GM23248 (cell line): ENCODE measurements at regions not wholly inside any gene's neighbourhood (a gene's known extent, or its start where the extent isn't known, plus 50 kb on each side); places are given as distances from the start of the nearest gene placed in this dataset.

Experiments
- EZH2 ChIP-seq: fragments of 200-600 bp; sonication (generic); IDR thresholded peaks from 2 replicates; pipeline ENCODE4 v1.6.1; 2018; ENCODE audit warnings: antibody characterized with exemption, mild to moderate bottlenecking; ENCODE audit not compliant: insufficient read depth, poor library complexity, severe bottlenecking
- EZH2phosphoT487 ChIP-seq: fragments of 200-600 bp; sonication (generic); IDR thresholded peaks from 2 replicates; pipeline ENCODE4 v1.6.1; 2018; ENCODE audit warnings: antibody characterized with exemption, moderate library complexity, mild to moderate bottlenecking, low read depth; ENCODE audit not compliant: insufficient read depth

GRCh38 chr14:104390941-104391901 lies 188.3 kb upstream of the C14orf180 start:
- no peak for TF ChIP-seq EZH2
- TF ChIP-seq EZH2phosphoT487, result no peak
